Ovary (tissue), 3 donors: ENCODE measurements at regions not wholly inside any gene's neighbourhood (a gene's known extent, or its start where the extent isn't known, plus 50 kb on each side); places are given as distances from the start of the nearest gene placed in this dataset.

Experiments used
- EP300 ChIP-seq: sonication (generic); formaldehyde crosslinking; IDR thresholded peaks from one replicate; pipeline ENCODE4 v1.6.1; 2017; ENCODE audit warnings: antibody characterized with exemption
- POLR2A ChIP-seq: fragments of 450-650 bp; IDR thresholded peaks from one replicate; pipeline ENCODE4 v1.6.1; 2017; ENCODE audit warnings: antibody characterized with exemption, mild to moderate bottlenecking, moderate library complexity
- TF ChIP-seq, protein P1 (sequence below), 3 donors: fragments of 450-650 bp in 2 of 3; fragments of 200-600 bp in 1 of 3; IDR thresholded peaks; one replicate each; pipeline versions ENCODE4 v1.5.1 to v1.8.0; 2016 to 2022; ENCODE audit warnings: antibody characterized with exemption in 3 of 3, mild to moderate bottlenecking in 1 of 3
- donor health status: DM: no; HTN: no; CAD: no.

DNA sequence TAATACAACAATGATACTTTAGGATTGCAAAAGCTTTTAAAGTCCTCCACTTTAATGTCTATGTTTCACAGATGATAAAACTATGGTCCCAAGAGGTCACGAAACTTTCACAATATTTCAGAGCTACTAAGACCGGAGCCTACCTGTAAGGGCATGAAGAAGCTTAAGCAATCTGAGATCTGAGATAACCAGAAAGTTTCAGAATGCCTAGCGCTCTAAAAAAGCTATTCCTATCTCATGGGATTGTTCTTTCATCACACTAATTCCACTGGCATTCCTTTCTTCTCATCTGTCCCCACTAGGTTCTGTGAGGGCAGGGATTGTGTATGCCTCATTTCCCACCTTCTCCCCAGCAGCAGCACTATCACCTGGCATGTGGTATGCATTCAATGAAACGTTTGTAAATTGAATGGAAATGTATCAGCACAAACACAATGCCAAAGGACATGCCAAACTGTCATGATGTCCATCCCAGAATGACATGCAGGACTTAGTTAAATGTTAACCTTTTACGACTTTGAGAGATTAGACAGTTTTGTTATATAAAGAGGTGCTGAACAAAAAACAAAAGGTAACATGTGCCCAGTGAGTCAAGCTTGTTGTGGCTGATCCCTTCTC lies 104.7 kb upstream of the NR2F2 start:
- TF ChIP-seq, protein P1, sequence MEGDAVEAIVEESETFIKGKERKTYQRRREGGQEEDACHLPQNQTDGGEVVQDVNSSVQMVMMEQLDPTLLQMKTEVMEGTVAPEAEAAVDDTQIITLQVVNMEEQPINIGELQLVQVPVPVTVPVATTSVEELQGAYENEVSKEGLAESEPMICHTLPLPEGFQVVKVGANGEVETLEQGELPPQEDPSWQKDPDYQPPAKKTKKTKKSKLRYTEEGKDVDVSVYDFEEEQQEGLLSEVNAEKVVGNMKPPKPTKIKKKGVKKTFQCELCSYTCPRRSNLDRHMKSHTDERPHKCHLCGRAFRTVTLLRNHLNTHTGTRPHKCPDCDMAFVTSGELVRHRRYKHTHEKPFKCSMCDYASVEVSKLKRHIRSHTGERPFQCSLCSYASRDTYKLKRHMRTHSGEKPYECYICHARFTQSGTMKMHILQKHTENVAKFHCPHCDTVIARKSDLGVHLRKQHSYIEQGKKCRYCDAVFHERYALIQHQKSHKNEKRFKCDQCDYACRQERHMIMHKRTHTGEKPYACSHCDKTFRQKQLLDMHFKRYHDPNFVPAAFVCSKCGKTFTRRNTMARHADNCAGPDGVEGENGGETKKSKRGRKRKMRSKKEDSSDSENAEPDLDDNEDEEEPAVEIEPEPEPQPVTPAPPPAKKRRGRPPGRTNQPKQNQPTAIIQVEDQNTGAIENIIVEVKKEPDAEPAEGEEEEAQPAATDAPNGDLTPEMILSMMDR (IDR thresholded peaks at IDR 0.05): no peak
- TF ChIP-seq POLR2A (no peak), EP300 (no peak)
